Stimulated activated CD8-positive, alpha-beta memory T cell treated with anti-CD3 and anti-CD28 coated beads, Interleukin-2, amount 100 ng/mL, for 1 hour (primary cell): ENCODE measurements at regions not wholly inside any gene's neighbourhood (a gene's known extent, or its start where the extent isn't known, plus 50 kb on each side); places are given as distances from the start of the nearest gene placed in this dataset.
"Not testable (repeated sequence)": the region's sequence is repeated elsewhere in the genome, so short reads cannot be mapped to it uniquely, and the experiment has no call there.

Experiments
- DNase-seq, 2 donors: peaks; one replicate each; pipeline ENCODE4 v3.0.0-alpha.2; 2020; ENCODE audit warnings: low read depth in 2 of 2

DNA sequence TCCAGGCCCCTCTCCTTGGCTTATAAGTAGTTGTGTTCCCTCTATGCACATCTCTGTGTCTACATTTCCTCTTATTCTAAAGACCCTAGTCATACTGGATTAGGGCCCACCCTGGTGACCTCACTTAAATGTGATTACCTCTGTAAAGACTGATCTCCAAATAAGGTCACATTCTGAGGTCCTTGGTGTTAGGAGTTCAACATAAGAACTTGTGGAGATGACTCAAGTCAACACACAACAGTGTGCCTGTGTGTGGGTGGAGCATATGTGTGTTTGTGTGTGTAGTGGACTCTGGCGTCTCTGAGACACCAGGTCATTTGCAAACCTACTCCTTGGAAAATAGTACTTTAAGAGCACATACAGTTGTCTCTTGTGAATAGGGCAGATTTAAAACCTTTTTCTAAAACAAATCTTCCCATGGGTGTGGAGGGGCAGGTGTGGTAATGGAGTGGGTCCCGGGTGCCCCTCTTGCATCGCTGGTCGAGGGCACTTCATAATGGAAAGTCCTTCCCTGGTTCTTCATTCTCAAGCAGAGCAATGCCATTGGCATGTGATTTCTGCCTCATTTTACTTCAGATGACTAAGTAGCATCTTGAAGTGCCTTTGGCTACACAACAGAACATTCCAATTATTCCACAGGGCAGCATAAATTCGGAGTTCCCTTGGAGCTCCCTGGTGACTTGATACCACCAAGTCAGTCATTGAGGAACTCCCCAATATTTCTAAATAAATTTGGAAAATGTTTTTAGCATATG lies 84.4 kb downstream of the C9orf152 start:
- DNase-seq = no peak

DNA sequence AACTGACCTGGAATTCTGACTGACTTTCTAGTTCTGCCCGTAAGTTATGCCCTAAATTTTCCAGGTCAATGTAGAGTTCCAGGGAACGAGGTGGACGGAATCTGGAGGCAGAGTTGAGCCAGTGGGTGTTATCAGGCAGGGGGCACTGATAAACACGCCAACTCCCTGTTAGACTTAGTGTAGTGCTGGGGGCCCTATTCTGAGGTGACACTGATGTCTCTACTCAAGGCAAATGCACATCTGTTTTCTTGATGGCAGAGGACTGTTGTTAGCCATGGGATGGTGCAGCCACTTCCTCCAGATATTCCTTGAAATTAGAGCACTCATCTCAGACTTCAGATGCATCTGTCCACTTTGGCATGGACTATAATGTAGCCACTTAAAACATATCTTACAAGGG lies 83.5 kb downstream of the C9orf152 start:
- no peak for DNase-seq

DNA sequence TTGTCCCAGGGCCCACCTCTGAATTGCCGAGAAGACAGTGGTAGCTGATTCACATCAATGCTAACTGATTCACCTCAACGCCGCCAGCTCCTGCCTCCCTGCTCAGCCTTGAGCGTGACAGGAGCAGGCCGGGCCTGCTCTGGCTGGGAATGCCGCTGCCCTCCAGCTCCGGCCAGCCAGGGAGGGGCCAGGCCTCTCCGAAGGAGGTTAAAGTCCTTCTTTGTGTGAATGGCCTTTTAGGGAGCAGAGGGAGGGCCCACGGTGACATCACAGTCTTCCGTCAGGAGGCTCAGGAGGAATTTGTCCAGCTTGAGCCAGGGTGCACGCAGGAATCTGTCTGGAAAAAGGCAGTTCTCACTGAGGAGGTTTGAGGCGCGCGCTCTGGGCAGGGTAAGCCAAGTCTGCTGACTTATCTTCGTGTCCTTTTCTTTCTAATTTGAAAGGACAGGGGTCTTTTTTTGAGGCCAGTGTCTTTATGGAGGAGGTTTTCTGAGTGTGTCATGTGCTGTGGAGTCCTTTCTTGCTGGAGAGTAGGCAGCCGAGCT lies 82.7 kb downstream of the C9orf152 start:
- no peak for DNase-seq

DNA sequence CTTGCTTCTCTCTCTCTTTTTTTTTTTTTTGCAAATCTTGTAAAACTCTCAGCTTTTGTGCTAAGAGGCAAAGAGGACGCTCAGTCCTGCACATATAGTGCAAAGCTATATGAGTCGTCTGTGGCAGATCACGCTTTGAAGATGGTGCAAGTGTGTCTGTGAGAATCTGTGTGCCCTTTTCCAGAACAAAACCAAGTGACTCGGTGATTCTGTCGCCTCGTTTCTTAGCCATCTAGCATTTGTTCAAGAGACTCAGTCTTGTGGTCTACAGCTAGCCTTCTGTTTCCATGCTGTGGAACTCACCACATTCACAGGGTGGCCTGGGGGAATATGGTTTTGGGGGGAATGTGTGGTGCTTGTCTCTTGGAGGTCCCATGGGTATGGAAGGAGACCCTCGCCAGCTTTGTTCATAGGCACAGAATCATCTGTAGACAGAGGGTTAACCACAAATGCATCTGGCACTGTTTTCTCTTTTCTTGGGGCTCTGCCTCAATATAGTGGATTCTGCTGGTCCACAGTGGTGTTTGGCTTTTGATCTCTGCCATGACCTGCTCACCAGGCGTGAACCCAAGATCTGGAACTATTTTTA lies 82.1 kb downstream of the C9orf152 start:
- no peak for DNase-seq

DNA sequence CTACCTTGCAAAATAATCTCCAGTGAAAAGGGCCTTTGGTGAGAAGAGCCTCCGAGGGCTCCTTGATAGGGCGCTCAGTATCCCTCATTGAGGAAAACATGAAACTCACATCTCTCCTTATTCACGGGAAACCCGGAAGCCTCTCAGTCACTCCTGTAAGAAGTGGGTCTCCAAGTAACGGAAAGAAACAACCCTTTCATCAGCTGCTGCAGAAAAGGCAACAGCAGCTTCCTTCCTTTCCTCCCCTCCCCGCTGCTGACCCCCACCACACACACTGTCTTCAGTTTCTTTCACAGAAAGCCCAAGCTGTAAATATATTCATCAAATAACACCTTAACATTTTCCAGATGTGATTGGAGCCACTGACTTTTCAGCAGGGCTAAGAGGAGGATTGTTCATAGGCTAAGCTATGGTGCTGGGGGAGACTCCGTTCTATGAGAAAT lies 81.4 kb downstream of the C9orf152 start:
- no peak for DNase-seq

DNA sequence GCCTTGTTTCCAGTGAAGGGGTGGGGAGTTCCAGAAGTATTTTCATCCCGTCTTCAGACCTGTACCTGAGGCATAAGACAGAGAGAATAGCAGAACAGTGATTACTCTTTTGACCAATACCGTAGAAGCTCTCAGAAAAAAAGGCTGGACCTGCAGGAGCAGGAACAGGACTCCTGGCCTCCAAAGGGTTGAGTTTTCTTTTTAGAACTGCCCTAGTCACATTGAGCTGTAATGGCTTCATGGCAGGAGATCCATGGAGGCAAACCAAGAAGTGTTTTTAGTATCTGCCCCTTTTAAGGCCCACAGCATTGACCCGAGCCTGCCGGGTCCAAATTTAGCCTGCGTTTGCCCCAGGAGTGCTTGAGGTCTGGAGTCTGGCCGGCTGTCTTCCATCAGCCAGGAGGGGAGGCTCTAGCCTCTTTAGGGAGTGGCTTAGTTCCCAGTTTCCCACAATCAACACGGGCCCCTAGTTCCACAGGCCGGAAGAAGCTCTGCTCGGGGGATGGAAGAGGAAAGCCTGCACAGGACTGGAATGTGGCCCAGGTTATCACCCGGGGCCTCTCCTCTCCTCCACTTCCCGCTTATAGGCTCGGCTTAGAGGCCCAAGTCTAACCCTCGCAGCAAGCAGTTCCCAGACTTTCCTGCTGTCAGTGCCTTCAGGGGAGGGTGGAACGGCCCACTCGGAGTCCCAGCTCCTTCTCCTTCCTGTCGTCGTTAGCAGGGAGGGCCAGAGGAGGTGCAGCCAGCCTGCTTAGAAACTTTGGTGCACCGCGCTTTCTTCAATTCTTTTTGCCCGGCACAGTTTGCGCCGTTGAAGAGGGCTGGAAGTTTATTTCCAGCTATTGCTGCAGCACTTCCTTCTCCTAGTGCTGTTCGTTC lies 80.7 kb downstream of the C9orf152 start:
- DNase-seq = no peak

DNA sequence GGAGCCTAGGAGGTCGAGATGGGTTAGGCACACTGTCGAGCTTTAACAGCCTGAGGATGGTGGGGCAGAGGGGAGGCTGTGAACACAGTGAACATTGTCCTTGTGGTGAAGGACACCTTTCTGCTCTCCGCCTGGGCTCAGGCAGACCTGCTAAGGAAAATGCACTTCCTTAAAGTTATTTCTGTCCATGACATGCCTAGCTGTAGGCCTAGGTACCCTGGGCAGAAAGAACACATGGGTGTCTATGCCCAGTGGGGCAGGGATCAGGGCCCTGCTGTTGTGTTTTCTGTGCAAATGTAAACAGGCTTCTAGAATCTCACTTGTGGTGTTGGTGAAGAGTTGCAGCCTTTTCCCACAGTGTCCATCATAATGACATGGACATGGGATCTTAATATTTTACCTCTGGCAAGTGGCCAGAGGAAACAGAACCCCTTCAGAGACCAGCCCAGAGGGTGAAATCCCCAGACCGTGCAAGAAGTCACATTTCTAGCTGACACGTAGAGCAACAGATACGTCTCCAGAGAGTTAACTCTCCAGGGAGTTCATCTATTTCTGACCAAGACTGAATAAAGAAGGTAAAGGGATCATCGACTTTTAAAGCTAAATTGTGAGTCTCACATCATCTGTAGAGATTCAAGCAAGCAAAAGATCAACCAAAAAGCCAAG lies 79.2 kb downstream of the C9orf152 start:
- no peak for DNase-seq

DNA sequence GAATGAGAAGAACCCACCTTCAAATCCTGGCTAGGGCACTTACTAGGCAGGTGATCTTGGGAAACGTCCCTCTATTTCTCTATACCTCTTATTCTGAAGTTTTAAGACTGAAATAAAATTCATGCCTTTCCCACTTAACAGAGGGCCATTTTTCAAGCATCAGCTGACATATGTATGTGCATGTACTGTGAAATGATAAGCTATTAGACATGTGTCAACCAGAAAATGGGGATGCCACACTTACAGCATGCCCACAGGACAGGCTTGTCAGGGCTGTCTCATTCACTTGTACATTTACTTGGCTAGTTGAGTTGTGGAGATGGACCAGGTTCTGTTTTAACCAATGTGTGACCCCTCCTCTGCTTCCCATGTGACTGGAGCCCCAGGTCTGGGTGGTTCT lies 78.5 kb downstream of the C9orf152 start:
- no peak for DNase-seq

DNA sequence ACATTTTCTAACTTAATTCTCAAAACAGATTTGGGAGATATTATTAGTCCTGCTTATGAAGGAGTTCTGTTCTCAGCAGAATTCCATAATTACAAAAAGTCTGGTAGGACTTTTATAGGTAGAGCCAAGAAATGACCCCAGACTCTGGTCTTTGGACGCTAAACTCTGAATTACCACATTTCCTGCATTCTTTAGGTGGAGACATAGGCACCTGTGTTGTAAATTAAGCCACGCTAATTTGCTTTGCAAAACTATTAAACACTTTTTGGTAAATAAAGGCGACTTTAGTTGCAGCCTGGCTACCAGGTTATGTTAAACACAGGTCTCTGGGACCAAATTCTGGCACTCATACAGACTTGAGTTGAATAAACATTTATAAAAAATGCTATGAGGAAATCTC lies 77.7 kb downstream of the C9orf152 start:
- no peak for DNase-seq

DNA sequence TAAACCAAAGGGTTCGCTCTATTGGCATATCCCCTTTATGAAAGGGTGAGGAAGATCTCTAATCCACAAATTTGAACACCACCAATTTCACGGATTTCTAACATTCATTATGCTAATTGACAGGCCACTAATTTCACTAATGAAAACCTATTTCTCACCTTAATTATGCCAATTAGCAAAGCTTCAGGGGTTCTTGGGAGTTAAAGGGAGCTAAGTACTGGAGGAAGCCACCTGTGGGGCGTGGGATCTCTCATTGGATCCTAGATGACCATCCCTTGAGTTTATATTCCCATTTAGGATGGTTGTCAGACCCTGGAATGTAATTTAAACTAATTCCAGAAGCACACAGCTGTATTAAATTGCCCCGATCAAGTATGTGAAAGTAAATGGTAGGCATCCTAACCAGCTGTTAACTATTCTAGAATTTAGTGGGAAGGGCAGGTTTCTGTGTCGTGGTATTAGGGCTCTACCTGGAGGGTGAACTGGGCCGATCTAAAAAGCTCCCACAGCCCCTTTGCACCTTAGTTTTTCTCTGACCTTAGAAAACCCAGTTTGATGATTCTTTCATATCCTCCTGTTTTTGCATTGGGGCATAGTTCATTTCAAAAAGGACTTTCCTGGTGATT lies 77.1 kb downstream of the C9orf152 start:
- no peak for DNase-seq

DNA sequence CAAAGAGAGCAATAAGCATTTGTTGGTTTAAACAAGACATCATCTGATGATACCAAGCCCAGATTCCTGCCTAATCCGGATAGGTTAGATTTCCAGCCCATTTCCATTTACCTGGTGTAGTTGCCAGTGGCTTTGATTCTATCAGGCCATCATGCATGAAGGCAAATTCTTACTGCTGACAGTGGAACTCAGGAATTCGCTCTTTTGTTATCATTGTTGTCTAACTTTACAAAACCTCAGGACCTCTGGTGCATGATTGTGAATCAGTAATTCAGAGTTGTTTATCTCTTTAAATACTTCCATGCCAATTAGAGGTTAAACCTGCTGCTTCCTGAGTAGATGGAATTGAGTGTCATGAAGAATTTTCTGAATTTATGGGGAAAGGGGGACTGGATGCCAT lies 76.5 kb downstream of the C9orf152 start:
- no peak for DNase-seq

DNA sequence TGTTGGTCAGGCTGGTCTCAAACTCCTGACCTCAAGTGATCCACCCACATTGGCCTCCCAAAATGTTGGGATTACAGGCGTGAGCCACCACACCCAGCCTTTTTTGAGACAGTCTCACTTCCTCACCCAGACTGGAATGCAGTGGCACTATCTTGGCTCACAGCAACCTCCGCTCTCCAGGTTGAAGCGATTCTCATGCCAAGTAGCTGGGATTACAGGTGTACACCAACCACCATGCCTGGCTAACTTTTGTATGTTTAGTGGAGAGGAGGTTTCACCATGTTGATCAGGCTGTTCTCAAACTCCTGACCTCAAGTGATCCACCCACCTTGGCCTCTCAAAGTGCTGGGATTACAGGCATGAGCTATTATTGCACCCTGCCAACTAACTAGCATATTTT lies 75.4 kb downstream of the C9orf152 start:
- not testable (repeated sequence) for DNase-seq

DNA sequence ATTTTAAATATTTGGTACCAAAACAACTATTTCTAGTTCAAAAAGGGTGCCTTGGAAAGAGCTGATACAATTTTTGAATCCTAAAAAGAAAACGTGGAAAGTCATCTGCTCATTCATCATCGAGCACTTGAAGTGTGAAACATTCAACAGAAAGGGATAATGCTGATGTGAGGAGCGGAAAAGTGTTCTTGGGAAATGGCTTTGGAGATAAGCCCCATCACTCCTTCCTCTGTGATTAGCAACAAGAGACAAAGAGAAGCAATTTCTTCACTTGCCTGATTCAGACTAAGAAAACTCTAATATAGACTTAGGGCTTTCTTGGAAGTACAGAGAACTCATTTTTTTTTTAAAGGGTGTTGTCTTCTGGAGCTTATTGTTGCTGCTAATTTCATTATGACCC lies 74.9 kb downstream of the C9orf152 start:
- no peak for DNase-seq

DNA sequence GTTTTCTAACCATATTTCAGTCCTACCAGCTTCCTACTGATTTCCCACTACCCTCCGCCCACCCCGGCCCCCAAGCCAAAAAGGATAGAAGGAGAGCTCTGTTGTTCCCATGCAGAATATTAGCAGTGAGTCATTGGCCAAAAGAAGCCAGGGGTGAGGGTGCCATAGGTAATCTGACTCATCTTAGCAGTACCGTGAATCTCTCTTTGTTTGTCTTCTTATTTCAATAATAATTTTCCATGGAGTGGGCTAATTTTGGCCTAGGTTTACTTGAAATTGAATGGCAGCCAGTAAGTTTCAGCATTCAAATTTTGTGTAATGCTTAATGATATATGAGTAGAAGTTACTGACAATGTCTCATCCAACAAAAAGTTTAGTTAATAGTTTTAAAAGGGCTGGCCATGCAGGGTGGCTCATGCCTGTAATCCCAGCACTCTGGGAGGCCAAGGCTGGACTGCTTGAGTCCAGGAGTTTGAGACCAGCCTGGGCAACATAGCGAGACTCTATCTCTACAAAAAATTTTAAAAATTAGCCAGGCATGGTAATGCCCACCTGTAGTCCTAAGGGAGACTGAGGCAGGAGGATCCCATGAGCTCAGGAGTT lies 74.2 kb downstream of the C9orf152 start:
- DNase-seq = no peak

DNA sequence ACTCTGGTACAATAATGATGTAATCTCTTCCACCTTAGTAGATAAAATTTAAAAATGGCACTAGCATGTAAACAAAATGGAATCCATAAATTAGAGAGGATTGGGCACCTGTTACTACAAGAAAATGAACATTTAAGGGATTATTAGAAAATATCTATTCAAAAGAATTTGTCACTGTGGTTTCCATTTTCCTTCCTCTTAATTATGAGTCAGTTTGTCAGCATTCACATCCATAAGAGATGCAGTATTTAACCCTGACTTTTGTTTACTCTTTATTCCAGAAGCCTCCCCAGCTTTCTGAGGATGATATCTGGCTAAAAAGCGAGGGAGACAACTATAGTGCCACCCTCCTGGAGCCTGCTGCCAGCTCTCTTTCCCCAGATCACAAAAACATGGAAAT lies 72.1 kb downstream of the C9orf152 start:
- no peak for DNase-seq

DNA sequence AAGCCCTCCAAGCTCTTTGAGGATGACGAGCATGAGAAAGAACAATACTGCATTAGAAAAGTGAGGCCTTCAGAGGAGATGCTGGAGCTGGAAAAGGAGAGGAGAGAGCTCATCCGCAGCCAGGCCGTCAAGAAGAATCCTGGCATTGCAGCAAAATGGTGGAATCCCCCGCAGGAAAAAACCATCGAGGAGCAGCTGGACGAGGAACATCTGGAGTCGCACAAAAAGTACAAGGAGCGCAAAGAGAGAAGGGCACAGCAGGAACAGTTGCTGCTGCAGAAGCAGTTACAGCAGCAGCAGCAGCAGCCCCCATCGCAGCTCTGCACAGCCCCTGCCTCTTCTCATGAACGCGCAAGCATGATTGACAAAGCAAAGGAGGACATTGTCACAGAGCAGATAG lies 71.2 kb downstream of the C9orf152 start:
- DNase-seq = no peak

DNA sequence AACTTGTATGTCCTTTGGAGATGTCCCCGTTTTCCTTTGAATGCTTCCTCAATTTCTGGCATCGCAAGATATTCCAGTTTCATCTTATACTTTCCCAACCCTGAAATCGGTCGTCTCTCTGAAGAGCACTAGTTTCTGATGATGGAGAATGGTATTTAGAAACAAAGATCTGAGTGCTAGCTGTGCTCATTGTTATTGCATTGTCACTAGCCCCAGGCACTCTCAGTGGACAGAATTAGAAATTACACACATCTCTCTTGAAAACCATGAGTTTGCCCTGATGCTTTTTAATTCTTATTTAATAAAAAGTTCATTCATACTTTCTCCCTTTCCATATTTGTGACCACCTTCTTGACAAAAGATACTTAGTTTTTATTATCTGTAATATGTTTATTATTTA lies 67.7 kb downstream of the C9orf152 start:
- no peak for DNase-seq

DNA sequence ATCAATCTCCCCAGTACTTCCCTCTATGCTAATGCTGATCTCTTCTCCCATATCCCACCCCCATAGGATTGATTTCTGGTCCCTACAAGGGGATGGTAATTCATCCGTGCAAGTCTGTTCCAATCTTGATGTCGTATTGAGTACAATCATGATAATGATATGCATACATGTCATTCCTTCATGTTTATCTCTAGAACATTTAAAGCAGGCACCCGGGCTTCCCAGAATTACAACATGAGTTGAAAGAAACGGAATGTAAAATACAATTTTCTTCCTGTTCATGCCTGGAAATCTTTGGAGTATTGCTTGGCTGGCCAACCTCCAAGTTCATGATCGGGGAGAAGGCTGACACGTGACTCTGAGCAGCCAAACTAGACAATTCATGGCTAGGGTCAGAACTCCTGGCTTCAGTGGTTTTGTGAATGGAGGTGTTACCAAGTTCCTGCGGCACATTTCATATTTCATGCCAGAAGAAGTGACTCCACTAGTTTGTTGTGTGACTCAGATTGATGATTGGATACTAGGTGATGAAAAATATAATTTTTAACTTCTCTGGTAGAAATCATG lies 66.6 kb downstream of the C9orf152 start:
- no peak for DNase-seq

DNA sequence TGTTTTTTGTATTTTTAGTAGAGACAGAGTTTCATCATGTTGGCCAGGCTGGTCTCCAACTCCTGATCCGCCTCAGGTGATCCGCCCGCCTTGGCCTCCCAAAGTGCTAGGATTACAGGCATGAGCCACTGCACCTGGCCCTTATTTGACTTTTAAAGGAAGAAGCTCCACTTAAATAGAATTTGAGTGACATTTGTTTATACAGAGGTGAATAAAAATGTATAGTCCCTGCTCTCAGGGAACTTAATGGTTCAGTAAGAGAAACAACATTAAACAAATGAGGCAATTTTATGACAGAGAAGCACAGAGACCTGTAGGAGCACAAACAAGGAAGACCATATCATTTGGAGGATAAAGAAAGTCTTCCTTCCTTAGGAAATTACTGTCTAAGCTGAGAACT lies 65.7 kb downstream of the C9orf152 start:
- no peak for DNase-seq

DNA sequence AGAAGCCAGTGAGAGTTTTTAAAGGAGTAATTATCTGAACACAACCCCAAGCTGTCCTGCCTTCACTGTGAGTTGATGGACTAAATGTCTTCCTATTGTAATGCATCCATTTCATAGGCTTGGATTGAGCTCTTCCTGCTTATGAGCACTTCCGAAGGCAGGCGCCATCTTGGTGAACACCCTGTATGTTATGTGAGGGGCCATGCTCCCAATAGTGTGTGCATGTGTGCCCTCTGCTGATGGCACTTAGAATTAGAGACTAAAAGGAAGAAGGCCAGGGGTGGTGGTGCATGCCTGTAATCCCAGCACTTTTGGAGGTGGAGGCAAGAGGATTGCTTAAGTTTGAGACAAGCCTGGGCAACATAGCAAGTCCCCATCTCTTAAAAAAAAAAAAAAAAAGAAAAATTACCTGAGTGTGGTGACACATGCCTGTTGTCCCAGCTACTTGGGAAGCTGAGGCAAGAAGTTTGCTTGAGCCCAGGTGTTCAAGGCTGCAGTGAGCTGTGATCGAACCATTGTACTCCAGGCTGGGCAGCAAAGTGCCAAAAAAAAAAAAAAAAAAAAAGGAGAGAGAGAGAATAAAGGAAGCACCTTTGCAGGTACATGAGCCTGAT lies 65.0 kb downstream of the C9orf152 start:
- no peak for DNase-seq
